Tibial artery (tissue), 4 donors: ENCODE measurements at regions not wholly inside any gene's neighbourhood (a gene's known extent, or its start where the extent isn't known, plus 50 kb on each side); places are given as distances from the start of the nearest gene placed in this dataset.

ENCODE experiments used
- DNase-seq, 2 donors: peaks; one replicate each; pipeline ENCODE4 v3.0.0-alpha.2; 2019
- H3K27ac ChIP-seq, 2 donors: fragments of 200-600 bp; sonication (generic) in 1 of 2; 1 replicate in 1 of 2; 2 replicates in 1 of 2; pipeline ENCODE4 v1.5.1; 2018 to 2019; ENCODE audit warnings: mild to moderate bottlenecking in 1 of 2
- H3K27me3 ChIP-seq, 2 donors: fragments of 200-600 bp; sonication (generic) in 1 of 2; one replicate each; pipeline versions ENCODE4 v1.5.1 to v1.6.0; 2016 to 2019
- H3K36me3 ChIP-seq, 3 donors: fragments of 200-600 bp; sonication (generic) in 2 of 3; one replicate each; pipeline ENCODE4 v1.5.1; 2016 to 2019; ENCODE audit warnings: mild to moderate bottlenecking in 2 of 3
- H3K4me1 ChIP-seq, 4 donors: fragments of 200-600 bp; sonication (generic) in 2 of 4; 1 replicate in 3 of 4; 2 replicates in 1 of 4; pipeline ENCODE4 v1.5.1; 2016 to 2019
- H3K4me3 ChIP-seq, 2 donors: fragments of 200-600 bp; sonication (generic) in 1 of 2; 1 replicate in 1 of 2; 2 replicates in 1 of 2; pipeline ENCODE4 v1.5.1; 2018 to 2019; ENCODE audit warnings: mild to moderate bottlenecking in 2 of 2
- H3K9me3 ChIP-seq, 3 donors: fragments of 200-600 bp; sonication (generic) in 1 of 3; one replicate each; pipeline ENCODE4 v1.5.1; 2016 to 2019
- intact Hi-C: fragments of 100-400 bp; cut with DNase I; formaldehyde crosslinking; loops from one replicate; pipeline ENCODE4 v1.15.0; 2023; ENCODE audit warnings: low total_unique reads
- TF ChIP-seq, protein P1 (sequence below), 2 experiments: fragments of 200-600 bp in 1 of 2; fragments of 450-650 bp in 1 of 2; IDR thresholded peaks; one replicate each; pipeline ENCODE4 v1.5.1; 2017 to 2019; ENCODE audit warnings: antibody characterized with exemption in 2 of 2, mild to moderate bottlenecking in 1 of 2, moderate library complexity in 1 of 2

DNA sequence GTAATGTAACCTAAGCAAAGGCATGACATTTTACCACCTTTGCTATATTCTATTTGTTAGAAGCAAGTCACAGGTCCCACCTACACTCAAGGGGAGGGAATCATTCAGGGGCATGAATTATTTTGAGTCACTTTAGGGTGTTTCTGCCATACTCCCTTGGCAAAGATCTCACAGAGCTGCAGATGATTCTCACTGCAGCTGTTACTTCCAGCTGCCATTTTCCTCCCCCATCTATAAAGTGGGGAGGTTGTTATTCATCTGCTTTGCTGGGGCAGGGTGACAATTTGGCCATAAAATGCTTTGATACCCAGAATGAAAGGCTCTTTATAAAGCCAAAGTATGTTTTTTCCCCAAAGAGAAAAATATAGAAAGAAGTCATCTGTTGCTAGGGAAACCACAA lies 136.5 kb upstream of the SMIM31 start:
- Histone ChIP-seq H3K4me1 (no peaks in the 10 kb centered on the region), H3K27ac (no peak overlapping the region), H3K27me3 (no peaks in the 10 kb centered on the region), H3K9me3 (no peaks in the 10 kb centered on the region), H3K36me3 (no peaks in the 10 kb centered on the region), H3K4me3 (no peak overlapping the region)
- DNase-seq = no peak
- intact Hi-C loops = no loop called here
- TF ChIP-seq, protein P1, sequence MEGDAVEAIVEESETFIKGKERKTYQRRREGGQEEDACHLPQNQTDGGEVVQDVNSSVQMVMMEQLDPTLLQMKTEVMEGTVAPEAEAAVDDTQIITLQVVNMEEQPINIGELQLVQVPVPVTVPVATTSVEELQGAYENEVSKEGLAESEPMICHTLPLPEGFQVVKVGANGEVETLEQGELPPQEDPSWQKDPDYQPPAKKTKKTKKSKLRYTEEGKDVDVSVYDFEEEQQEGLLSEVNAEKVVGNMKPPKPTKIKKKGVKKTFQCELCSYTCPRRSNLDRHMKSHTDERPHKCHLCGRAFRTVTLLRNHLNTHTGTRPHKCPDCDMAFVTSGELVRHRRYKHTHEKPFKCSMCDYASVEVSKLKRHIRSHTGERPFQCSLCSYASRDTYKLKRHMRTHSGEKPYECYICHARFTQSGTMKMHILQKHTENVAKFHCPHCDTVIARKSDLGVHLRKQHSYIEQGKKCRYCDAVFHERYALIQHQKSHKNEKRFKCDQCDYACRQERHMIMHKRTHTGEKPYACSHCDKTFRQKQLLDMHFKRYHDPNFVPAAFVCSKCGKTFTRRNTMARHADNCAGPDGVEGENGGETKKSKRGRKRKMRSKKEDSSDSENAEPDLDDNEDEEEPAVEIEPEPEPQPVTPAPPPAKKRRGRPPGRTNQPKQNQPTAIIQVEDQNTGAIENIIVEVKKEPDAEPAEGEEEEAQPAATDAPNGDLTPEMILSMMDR (IDR thresholded peaks at IDR 0.05) = no peak

DNA sequence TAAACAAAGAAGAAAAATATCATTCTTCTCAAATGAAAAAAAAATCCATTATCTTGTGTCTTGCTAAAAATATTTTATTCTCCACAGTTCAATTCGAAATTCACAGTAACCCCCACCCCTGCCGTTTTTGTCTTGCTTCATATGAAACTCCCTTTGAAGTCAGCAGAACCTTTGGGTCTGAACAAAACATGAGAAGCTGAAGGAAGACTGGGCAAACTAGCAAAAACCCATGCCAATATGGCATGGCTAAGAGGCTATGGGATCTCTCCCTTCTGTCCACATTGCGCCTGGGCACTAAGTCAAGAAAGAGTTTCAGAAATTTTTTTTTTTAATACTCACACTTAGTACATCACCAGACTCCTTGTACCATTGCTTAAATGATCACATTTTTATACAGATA lies 136.0 kb upstream of the SMIM31 start:
- TF ChIP-seq, protein P1 (IDR thresholded peaks at IDR 0.05) = no peak

DNA sequence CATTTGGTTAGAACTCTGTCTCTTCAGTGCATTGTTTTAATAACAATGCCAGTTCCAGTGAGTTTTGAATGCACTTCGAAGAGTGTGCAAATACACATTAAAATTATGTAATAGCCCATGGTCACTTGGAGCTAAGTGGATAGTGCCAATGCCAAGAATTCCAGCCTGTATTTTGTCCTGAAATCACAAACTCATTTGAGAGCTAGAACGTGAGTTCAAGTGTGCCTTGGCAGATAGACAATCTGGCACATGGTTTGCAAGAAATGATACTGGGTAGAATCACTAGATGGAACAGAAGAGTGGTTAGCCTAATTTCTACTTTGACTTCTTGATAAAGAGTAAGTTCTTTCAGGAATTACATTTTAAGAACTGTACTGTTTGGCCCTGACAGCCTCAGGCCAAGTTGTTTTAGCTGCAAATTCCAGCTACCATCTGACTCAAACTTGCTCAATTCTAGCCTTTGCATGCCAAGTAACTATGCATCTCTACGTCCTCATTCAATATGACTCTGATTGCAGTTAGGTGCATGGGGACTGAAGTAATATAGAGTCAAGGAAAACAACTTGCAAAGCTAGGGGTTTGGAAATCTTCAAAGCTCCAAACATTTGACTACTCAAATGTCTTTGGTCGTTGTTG lies 131.9 kb upstream of the SMIM31 start:
- no peak for DNase-seq
- Histone ChIP-seq H3K9me3 (no peaks in the 10 kb centered on the region), H3K4me3 (no peak overlapping the region), H3K27ac (no peak overlapping the region), H3K36me3 (no peaks in the 10 kb centered on the region), H3K27me3 (no peaks in the 10 kb centered on the region), H3K4me1 (no peaks in the 10 kb centered on the region)
- TF ChIP-seq, protein P1 (IDR thresholded peaks at IDR 0.05) = no peak
- intact Hi-C loops = loop anchor here (5.0 kb wide), 1 partner anchor 140 kb away; no protein-coding TSS in a partner anchor

More for the DNA sequence above, 136.0 kb upstream of the SMIM31 start:
- no peak for DNase-seq
- no peaks in the 10 kb centered on the region for H3K4me1 ChIP-seq
- intact Hi-C loops = no loop called here
- H3K27me3 ChIP-seq = no peaks in the 10 kb centered on the region
- no peaks in the 10 kb centered on the region for H3K36me3 ChIP-seq
- H3K9me3 ChIP-seq = no peaks in the 10 kb centered on the region
- no peak overlapping the region for H3K27ac ChIP-seq
- H3K4me3 ChIP-seq = no peak overlapping the region

DNA sequence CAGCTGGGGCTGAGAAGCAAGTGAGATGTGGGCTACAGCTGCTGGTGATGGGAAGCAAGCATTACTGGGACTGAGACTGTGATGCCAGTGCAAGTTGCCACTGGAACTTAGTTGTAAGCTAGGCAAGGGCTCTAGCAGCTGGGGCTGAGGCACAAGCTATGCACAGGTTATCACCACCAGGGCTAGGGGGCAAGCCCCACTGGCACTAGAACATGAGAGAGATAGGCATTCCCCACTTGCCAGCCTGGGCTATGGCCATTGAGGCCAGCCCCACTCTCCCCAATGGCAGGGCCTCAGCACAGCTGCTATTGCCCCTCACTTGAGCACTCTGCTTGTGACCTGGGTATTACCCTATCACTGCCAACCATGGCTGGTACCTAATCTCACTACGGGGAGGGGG lies 130.8 kb upstream of the SMIM31 start:
- TF ChIP-seq, protein P1 (IDR thresholded peaks at IDR 0.05) = no peak
- Histone ChIP-seq H3K36me3 (no peaks in the 10 kb centered on the region), H3K9me3 (no peaks in the 10 kb centered on the region), H3K4me1 (no peaks in the 10 kb centered on the region), H3K27ac (no peak overlapping the region), H3K4me3 (no peak overlapping the region), H3K27me3 (no peaks in the 10 kb centered on the region)
- no peak for DNase-seq
- intact Hi-C loops = loop anchor here (5.0 kb wide), 1 partner anchor 141 kb away; no protein-coding TSS in a partner anchor

DNA sequence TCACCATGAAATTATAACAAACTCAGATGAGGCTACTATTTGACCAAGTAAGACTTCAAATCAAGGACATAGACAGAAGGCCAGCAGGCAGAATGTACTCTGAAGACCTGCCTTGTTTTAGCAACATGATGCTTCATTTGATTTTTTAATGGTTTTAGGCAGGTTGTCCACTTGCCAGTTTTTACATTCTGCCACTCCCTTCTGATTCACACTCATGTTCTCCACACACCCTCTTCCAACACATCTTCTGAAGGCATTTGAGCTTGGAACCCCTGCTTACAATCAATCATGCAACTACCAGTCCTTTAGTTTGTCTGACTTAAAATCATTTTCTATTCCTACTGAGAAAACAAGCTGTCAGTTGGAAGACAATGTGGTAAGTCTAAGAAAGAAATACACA lies 114.9 kb upstream of the SMIM31 start:
- no peak overlapping the region for H3K4me3 ChIP-seq
- DNase-seq = no peak
- intact Hi-C loops = no loop called here
- H3K36me3 ChIP-seq = no peaks in the 10 kb centered on the region
- TF ChIP-seq, protein P1 (IDR thresholded peaks at IDR 0.05) = no peak
- no peak overlapping the region for H3K27ac ChIP-seq
- H3K27me3 ChIP-seq = no peaks in the 10 kb centered on the region
- no peaks in the 10 kb centered on the region for H3K4me1 ChIP-seq
- H3K9me3 ChIP-seq = no peaks in the 10 kb centered on the region
